Ascending aorta (tissue), 2 donors: ENCODE measurements at regions not wholly inside any gene's neighbourhood (a gene's known extent, or its start where the extent isn't known, plus 50 kb on each side); places are given as distances from the start of the nearest gene placed in this dataset.

Experiments
- DNase-seq, 2 donors: peaks; one replicate each; pipeline ENCODE4 v3.0.0-alpha.2; 2019; ENCODE audit warnings: low spot score in 2 of 2
- H3K27ac ChIP-seq, 2 donors: fragments of 200-600 bp; sonication (generic); one replicate each; pipeline ENCODE4 v1.5.1; 2016 to 2017; ENCODE audit warnings: mild to moderate bottlenecking in 1 of 2
- H3K27me3 ChIP-seq: fragments of 200-600 bp; sonication (generic); one replicate; pipeline ENCODE4 v1.5.1; 2017
- H3K36me3 ChIP-seq, 2 donors: fragments of 200-600 bp; sonication (generic); one replicate each; pipeline ENCODE4 v1.5.1; 2016
- H3K4me1 ChIP-seq, 2 donors: fragments of 200-600 bp; sonication (generic); one replicate each; pipeline ENCODE4 v1.5.1; 2016 to 2017; ENCODE audit warnings: mild to moderate bottlenecking in 1 of 2
- H3K4me3 ChIP-seq, 2 donors: fragments of 200-600 bp; sonication (generic); one replicate each; pipeline ENCODE4 v1.5.1; 2016 to 2017; ENCODE audit warnings: mild to moderate bottlenecking in 1 of 2
- H3K9me3 ChIP-seq, 2 donors: fragments of 200-600 bp; sonication (generic); one replicate each; pipeline ENCODE4 v1.5.1; 2016
- CTCF ChIP-seq, 3 experiments: fragments of 200-600 bp in 2 of 3; fragments of 450-650 bp in 1 of 3; sonication (generic) in 2 of 3; IDR thresholded peaks; one replicate each; pipeline ENCODE4 v1.5.1; 2016 to 2019; ENCODE audit warnings: antibody characterized with exemption in 3 of 3, mild to moderate bottlenecking in 1 of 3, moderate library complexity in 1 of 3
- intact Hi-C: fragments of 100-400 bp; cut with DNase I; formaldehyde crosslinking; loops from one replicate; pipeline ENCODE4 v1.15.1; 2023

- TF ChIP-seq CTCF (IDR thresholded peaks at IDR 0.05), result no peak
- H3K4me3 ChIP-seq, result no peak overlapping the region
- H3K4me1 ChIP-seq, result peaks cover 0 to 3% of the 10 kb centered on the region in 2 donors
- intact Hi-C loops, result no loop called here
- DNase-seq, result peak in 1 of 2 donors; percentile 41
- H3K36me3 ChIP-seq, result no peaks in the 10 kb centered on the region
- peaks cover 4 to 11% of the 10 kb centered on the region in 2 donors for H3K9me3 ChIP-seq
- no peaks in the 10 kb centered on the region for H3K27me3 ChIP-seq
- H3K27ac ChIP-seq, result no peak overlapping the region
These were observed 252.4 kb downstream of the NDUFA10 start for GRCh38 chr2:239772721-239773120.

- Histone ChIP-seq H3K4me3 (no peak overlapping the region), H3K36me3 (no peaks in the 10 kb centered on the region), H3K4me1 (peaks cover 0 to 3% of the 10 kb centered on the region in 2 donors), H3K27me3 (no peaks in the 10 kb centered on the region), H3K9me3 (peaks cover 4 to 11% of the 10 kb centered on the region in 2 donors), H3K27ac (no peak overlapping the region)
- intact Hi-C loops, result no loop called here
- TF ChIP-seq CTCF (IDR thresholded peaks at IDR 0.05), result no peak
- DNase-seq, result peak in 1 of 2 donors; percentile 49
These were observed 254.9 kb downstream of the NDUFA10 start for GRCh38 chr2:239770246-239770639.

- no peak overlapping the region for H3K4me3 ChIP-seq
- no peak for DNase-seq
- H3K4me1 ChIP-seq, result peaks cover 0 to 3% of the 10 kb centered on the region in 2 donors
- intact Hi-C loops, result no loop called here
- H3K9me3 ChIP-seq, result peaks cover 4 to 11% of the 10 kb centered on the region in 2 donors
- no peak for TF ChIP-seq CTCF (IDR thresholded peaks at IDR 0.05)
- H3K27ac ChIP-seq, result no peak overlapping the region
- no peaks in the 10 kb centered on the region for H3K27me3 ChIP-seq
- H3K36me3 ChIP-seq, result no peaks in the 10 kb centered on the region
These were observed 255.4 kb downstream of the NDUFA10 start for GRCh38 chr2:239769554-239770245.

GRCh38 chr2:239768907-239769553 lies 256.1 kb downstream of the NDUFA10 start:
- TF ChIP-seq CTCF (IDR thresholded peaks at IDR 0.05), result no peak
- intact Hi-C loops, result no loop called here
- Histone ChIP-seq H3K9me3 (peaks cover 4 to 11% of the 10 kb centered on the region in 2 donors), H3K27ac (no peak overlapping the region), H3K36me3 (no peaks in the 10 kb centered on the region), H3K27me3 (no peaks in the 10 kb centered on the region), H3K4me1 (peaks cover 0 to 3% of the 10 kb centered on the region in 2 donors), H3K4me3 (no peak overlapping the region)
- no peak for DNase-seq

GRCh38 chr2:239768031-239768790 lies 256.9 kb downstream of the NDUFA10 start:
- Histone ChIP-seq H3K36me3 (no peaks in the 10 kb centered on the region), H3K27ac (no peak overlapping the region), H3K4me1 (peaks cover 0 to 3% of the 10 kb centered on the region in 2 donors), H3K27me3 (no peaks in the 10 kb centered on the region), H3K4me3 (no peak overlapping the region), H3K9me3 (peaks cover 4 to 11% of the 10 kb centered on the region in 2 donors)
- no peak for TF ChIP-seq CTCF (IDR thresholded peaks at IDR 0.05)
- intact Hi-C loops, result no loop called here
- no peak for DNase-seq
